ENCODE measurements at regions not wholly inside any gene's neighbourhood (a gene's known extent, or its start where the extent isn't known, plus 50 kb on each side); places are given as distances from the start of the nearest gene placed in this dataset.
A peak's percentile ranks its signal among the peaks of the same experiment; 100 is the strongest.

DNA sequence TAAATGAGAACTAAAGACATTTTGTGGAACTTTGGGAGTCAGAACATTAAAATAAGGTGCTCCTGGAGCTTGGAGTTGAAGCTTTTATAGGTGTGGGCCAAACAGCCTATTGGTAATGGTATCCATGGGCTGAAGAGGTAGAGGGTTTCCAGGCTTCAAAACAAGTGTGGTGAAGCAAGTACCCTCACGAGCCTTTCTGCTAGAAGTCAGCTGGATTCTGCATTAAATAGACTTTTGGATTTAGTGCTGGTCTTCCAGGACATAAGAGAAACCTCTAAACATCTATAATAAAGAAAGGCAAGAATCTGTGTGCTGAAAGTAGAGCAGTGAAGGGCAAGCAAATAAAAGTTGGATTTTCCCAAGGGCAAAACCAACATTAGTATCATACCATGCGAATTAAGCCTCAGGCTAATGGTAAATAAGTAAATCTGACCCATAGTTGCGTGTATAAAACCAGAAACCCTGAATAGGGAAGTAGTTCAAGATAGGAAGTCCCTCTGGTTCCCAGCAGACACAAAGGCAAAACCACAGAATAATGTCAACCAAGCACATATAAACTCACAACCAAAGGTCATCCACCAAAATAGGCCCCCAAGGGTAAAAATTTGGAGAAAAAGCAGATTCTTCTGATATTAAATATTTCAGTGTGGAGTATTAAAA lies 306.3 kb downstream of the TLE4 start:
- no peak for DNase-seq (ENCODE audit: low spot score)

- DNase-seq (ENCODE audit: low spot score): no peak
Measured at GRCh38 chr9:79868567-79869189, 296.9 kb downstream of the TLE4 start.

GRCh38 chr9:79862921-79863890 lies 291.4 kb downstream of the TLE4 start:
- DNase-seq (ENCODE audit: low spot score): peak; percentile 9

- DNase-seq (ENCODE audit: low spot score): no peak
Measured at GRCh38 chr9:79858508-79858907, 286.7 kb downstream of the TLE4 start.

- DNase-seq (ENCODE audit: low spot score): no peak
Measured at GRCh38 chr9:79857188-79857587, 285.4 kb downstream of the TLE4 start.

DNA sequence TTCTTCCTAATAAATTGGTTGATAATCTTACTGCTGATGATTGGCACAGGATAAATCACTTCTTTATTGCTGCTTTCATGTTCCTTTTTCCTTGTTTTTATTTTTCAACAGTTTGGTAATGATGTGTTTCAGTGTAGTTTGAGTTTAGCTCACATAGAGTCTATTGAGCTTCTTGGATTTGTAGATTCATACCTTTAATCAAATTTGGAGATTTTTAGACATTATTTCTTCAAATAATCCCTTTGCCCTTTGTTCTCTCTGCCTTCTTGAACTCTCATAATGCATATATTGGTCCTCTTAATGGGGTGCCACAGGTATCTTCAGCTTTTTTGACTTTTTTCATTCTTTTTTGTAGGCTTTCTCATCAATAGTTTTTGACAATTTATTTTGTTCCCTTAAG lies 275.3 kb downstream of the TLE4 start:
- no peak for DNase-seq (ENCODE audit: low spot score)

- no peak for DNase-seq (ENCODE audit: low spot score)
Measured at GRCh38 chr9:79829566-79830302, 258.0 kb downstream of the TLE4 start.

DNA sequence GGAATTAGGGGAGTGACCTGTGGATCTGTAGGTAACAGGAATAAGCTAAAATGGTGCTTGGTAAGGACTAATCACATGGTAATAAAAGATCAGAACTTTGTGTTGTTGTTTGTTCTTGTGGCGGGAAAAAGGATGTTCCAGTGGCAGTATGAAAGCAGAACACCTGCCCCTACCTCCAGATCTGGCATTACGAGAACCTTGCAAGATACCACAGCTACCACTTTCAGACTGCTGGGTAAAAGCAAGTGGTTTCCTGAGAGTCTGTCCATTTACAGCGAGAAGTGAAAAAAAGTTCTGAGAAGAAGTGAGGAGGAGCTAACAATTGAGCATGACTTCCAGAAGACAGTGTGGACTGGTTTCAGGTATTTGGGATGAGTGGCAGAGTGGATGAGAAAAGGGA lies 252.5 kb downstream of the TLE4 start:
- DNase-seq (ENCODE audit: low spot score): no peak

DNA sequence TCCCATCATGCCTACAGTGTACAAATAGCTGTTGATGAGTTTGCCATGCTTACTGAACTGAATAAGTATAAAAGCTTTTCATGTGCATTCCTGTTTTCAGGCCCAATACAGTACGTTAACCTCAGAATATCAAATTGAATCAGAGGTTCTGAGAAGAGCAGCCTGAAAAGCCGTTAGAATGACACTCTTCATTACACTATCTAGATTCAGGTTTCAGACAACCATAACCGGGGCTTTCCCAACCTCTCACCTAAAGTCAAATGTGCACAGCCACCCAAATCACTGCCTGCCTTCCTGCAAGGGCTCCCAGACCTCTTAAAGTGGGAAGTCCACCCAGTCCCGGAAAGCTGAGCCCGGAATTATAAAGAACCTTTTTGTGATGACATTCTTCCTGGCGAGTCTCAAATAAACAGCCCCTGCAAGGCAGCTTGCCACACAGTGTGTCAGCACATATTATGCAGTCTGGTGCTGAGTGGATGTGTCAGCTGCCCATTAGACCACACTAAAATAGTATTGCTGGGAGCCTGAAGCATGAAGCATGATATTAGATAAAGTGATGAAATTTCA lies 245.8 kb downstream of the TLE4 start:
- no peak for DNase-seq (ENCODE audit: low spot score)

DNA sequence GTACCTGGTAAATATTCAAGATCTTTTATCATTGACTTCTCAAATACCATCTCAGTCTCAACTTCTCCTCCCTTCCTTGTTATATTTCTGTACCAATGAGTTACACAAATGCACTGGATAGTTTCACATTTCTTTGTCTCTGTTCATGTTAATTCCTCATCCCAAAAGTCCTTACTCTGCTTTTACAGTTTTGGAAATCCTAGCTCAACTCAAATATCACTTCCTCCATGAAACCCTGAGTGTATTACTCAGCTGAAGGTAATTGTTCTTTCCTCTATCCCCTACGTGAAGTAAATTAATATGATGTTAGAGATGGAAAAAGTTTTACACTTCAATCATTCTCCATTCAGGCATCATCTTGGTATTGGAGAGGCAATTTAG lies 241.5 kb downstream of the TLE4 start:
- DNase-seq (ENCODE audit: low spot score): no peak

GRCh38 chr9:79812507-79813257 lies 240.9 kb downstream of the TLE4 start:
- no peak for DNase-seq (ENCODE audit: low spot score)

GRCh38 chr9:79812099-79812498 lies 240.3 kb downstream of the TLE4 start:
- no peak for DNase-seq (ENCODE audit: low spot score)

DNA sequence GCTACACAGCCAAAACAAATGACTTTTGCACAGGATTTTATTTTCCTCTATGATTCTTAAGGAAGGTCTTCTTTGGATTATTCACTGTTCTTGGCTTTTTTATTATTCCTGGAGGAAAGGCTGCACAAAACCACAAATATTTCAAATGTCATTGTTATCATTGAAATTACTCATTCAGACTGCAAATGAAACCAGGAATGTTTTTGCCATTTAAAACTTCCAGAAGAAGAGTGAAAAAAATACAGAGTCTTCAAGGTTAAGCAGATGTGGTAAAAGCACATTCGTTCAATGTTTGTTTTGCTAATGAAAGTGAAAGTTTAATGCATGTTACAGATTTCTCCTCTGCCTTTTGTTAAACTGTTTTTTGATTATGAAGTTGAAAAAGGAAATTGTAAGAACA lies 238.2 kb downstream of the TLE4 start:
- DNase-seq (ENCODE audit: low spot score): no peak

GRCh38 chr9:79809316-79809876 lies 237.6 kb downstream of the TLE4 start:
- DNase-seq (ENCODE audit: low spot score): no peak

DNA sequence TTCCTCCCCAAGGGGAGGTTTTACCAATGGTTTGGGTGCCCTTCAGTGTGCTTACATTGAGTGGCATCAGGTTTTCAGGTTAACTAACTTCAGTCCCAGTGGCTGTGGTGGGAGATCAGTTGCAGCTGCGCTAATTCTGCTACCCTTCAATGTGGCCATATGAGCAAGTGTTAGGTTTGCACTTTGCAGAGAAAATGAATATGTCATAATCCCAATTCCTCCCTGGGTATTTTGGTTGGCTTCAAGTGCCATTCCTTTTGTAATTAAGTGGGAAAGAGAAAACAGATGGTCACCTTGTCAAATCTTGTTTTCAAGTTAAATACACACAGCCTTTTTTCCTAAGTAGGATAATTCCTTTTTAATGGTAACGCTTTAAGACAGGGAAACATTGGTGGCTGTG lies 236.2 kb downstream of the TLE4 start:
- no peak for DNase-seq (ENCODE audit: low spot score)

GRCh38 chr9:79806086-79806485 lies 234.3 kb downstream of the TLE4 start:
- DNase-seq (ENCODE audit: low spot score): no peak

DNA sequence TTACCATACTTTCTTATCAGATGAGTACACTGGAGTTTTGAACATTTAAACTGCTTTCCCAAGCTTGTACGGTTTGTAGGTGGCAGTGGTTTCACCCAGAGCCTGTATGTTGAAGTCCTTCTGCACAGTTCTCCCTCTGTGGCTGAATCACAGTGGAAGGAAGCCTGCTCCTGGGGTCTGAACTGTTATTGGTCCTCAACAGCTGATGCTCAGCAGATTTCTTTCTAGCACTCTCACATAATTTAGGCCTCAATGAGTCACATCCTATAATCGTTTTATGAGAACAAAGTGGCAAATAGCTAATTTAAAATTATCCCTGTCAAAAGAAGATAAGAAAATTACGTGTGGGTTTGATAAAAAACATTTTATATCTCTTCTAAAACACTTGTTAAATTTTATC lies 229.7 kb downstream of the TLE4 start:
- DNase-seq (ENCODE audit: low spot score): no peak

GRCh38 chr9:79800578-79800977 lies 228.8 kb downstream of the TLE4 start:
- DNase-seq (ENCODE audit: low spot score): no peak

DNA sequence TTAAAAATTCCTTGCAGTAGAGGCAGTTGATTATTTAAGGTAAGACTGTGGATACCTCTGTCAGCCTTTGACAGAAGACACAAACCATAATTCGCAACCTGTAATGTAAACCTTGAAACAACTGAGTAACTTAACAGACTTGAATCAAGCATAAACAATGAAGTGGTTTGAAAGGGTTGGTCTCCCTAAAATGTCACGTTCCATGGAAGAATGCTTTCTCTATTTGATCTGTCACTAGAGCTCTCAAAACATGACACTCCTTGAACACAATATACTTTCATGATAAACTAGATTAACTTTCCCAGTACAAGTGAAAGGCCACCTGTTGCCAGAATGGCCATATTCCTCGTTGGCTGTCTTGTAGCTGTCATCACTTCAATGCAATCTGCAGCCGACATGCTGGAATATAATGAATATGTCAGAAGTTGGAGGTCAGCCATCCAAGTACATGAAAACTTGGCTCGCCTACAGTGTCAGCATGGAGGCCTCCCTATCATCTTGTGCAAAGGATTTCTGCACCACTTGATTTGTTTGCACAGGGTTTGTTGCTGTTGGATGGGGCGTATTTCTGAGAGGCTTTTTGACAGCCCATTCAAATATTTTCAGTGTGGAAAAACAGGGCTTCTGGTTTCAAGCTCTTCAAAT lies 228.0 kb downstream of the TLE4 start:
- DNase-seq (ENCODE audit: low spot score): no peak

DNA sequence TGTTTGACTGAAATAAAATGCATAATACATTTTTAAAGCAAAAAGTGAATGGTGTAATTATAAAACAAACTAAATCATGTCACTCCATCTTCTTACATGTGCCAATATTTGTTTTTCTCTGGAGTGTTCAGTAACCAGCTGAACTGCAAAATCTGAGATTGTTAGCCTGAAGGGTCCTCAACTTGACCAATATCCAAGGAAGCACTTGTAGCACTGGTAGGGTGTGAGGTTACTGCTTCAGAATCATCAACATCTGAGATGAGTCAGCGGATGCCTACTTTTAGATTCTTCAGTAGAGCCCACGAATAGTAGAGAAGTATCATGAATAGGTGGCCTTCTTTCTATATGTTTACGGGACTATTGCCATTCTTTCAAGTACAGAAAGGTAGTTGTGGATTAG lies 226.7 kb downstream of the TLE4 start:
- no peak for DNase-seq (ENCODE audit: low spot score)

All from iPS-NIHi11 (cell line).